ENCODE measurements at regions not wholly inside any gene's neighbourhood (a gene's known extent, or its start where the extent isn't known, plus 50 kb on each side); places are given as distances from the start of the nearest gene placed in this dataset.

DNA sequence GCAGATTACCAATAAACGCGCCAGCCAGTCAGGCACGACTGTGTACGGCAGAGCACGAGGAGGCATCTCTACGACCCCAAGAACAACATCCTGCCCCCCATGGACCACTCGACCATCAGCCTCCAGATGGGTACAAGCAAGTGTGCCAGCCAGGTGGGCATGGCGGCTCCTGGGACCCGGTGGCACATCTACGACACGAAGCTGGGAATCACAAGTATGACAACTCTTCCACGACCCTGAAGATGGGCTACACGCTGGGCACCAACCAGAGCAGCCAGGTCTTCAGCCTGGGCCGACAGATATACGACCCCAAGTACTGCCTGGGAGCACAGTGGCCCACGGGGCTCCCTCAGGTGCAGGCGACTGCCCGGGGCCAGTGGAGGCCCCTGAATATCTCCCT lies 217.6 kb downstream of the POTED start (continued):
- TF ChIP-seq ZBTB40 (IDR thresholded peaks at IDR 0.05) (no peak), ZBTB40 (CRISPR knock-in tag; IDR thresholded peaks at IDR 0.05) (no peak), CGGBP1 (CRISPR knock-in tag; IDR thresholded peaks at IDR 0.05) (no peak), SAP30 (IDR thresholded peaks at IDR 0.05; ENCODE audit: borderline replicate concordance, insufficient read depth, low read depth, low read length, poor library complexity, severe bottlenecking) (no peak), FUS (optimal IDR thresholded peaks at IDR 0.05; ENCODE audit: low read depth, low read length) (no peak), HES1 (IDR thresholded peaks at IDR 0.05; ENCODE audit: low read depth) (no peak), MYC (IDR thresholded peaks at IDR 0.05; ENCODE audit: low read depth, low read length) (no peak), MYC (CRISPR knock-in tag; IDR thresholded peaks at IDR 0.05; ENCODE audit: borderline replicate concordance, low read depth) (no peak), CLOCK (CRISPR knock-in tag; IDR thresholded peaks at IDR 0.05; ENCODE audit: borderline replicate concordance) (no peak)
- TF ChIP-seq, protein P1, sequence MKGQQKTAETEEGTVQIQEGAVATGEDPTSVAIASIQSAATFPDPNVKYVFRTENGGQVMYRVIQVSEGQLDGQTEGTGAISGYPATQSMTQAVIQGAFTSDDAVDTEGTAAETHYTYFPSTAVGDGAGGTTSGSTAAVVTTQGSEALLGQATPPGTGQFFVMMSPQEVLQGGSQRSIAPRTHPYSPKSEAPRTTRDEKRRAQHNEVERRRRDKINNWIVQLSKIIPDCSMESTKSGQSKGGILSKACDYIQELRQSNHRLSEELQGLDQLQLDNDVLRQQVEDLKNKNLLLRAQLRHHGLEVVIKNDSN (CRISPR knock-in tag; IDR thresholded peaks at IDR 0.05): no peak
